HEK293 (cell line): ENCODE measurements at regions not wholly inside any gene's neighbourhood (a gene's known extent, or its start where the extent isn't known, plus 50 kb on each side); places are given as distances from the start of the nearest gene placed in this dataset.
A peak's percentile ranks its signal among the peaks of the same experiment; 100 is the strongest.

Experiments
- CTCF ChIA-PET: fragments of 350-600 bp; formaldehyde crosslinking; extraction: SDS; loops from one replicate; lab custom pipeline; 2021; ENCODE audit warnings: antibody characterized with exemption; lab: Yijun Ruan, JAX
- POLR2A ChIA-PET: fragments of 300-600 bp; formaldehyde crosslinking; extraction: SDS; loops from one replicate; lab custom pipeline; 2020; ENCODE audit warnings: antibody characterized with exemption, inconsistent platforms; lab: Yijun Ruan, JAX
- H3K27ac ChIP-seq: fragments of 200-500 bp; sonication (Bioruptor generic); 2 replicates; pipeline ENCODE4 v1.5.1; 2014; ENCODE audit warnings: low read depth, low read length, control low read depth, inconsistent platforms; ENCODE audit errors: extremely low read depth
- H3K36me3 ChIP-seq, 2 experiments: fragments of 200-500 bp in 1 of 2; sonication (Bioruptor generic) in 1 of 2; 1 replicate in 1 of 2; 2 replicates in 1 of 2; pipeline ENCODE4 v1.5.1; 2014 to 2017; ENCODE audit warnings: inconsistent platforms in 2 of 2, low read length in 2 of 2; ENCODE audit not compliant: control insufficient read depth in 2 of 2, insufficient read depth in 1 of 2
- H3K4me1 ChIP-seq: fragments of 200-500 bp; sonication (Bioruptor generic); 2 replicates; pipeline ENCODE4 v1.5.1; 2014; ENCODE audit warnings: mild to moderate bottlenecking, low read length, inconsistent platforms; ENCODE audit not compliant: control insufficient read depth, insufficient read depth
- H3K4me3 ChIP-seq: 2 replicates; pipeline ENCODE4 v1.5.1; 2011; ENCODE audit warnings: low read depth, mild to moderate bottlenecking, control low read depth, low read length, moderate library complexity
- H3K9me3 ChIP-seq: fragments of 200-500 bp; sonication (Bioruptor generic); 2 replicates; pipeline ENCODE4 v1.5.1; 2014; ENCODE audit warnings: low read depth, low read length, inconsistent platforms; ENCODE audit not compliant: control insufficient read depth, insufficient read depth
- HOXC10 ChIP-seq: sonication (generic); formaldehyde crosslinking; IDR thresholded peaks from 2 replicates; pipeline ENCODE4 v1.8.1; 2023; ENCODE audit warnings: mild to moderate bottlenecking, missing genetic modification reagents
- ZFP3 ChIP-seq: fragments of 450-650 bp; formaldehyde crosslinking; IDR thresholded peaks from 2 replicates; pipeline ENCODE4 v1.5.1; 2016; ENCODE audit warnings: low read depth, missing biosample characterization, missing genetic modification characterization
- ZNF10 ChIP-seq: fragments of 450-650 bp; formaldehyde crosslinking; IDR thresholded peaks from 2 replicates; pipeline ENCODE4 v1.5.1; 2017; ENCODE audit warnings: missing biosample characterization, missing genetic modification characterization
- ZNF341 ChIP-seq: fragments of 450-650 bp; formaldehyde crosslinking; IDR thresholded peaks from 2 replicates; pipeline ENCODE4; 2016; ENCODE audit warnings: low read depth, missing biosample characterization, missing genetic modification characterization
- ZNF423 ChIP-seq: fragments of 450-650 bp; formaldehyde crosslinking; IDR thresholded peaks from 2 replicates; pipeline ENCODE4 v1.5.1; 2016; ENCODE audit warnings: missing biosample characterization, missing genetic modification characterization
- ZNF473 ChIP-seq: fragments of 450-650 bp; formaldehyde crosslinking; IDR thresholded peaks from 2 replicates; pipeline ENCODE4 v1.5.1; 2017; ENCODE audit warnings: missing biosample characterization, missing genetic modification characterization
- ZNF544 ChIP-seq: fragments of 450-650 bp; formaldehyde crosslinking; IDR thresholded peaks from 2 replicates; pipeline ENCODE4 v1.5.0; 2017; ENCODE audit warnings: missing biosample characterization, missing genetic modification characterization
- TF ChIP-seq, protein P1 (sequence below): fragments of 450-650 bp; formaldehyde crosslinking; IDR thresholded peaks from 2 replicates; pipeline ENCODE4 v1.5.1; 2016; ENCODE audit warnings: missing biosample characterization, missing genetic modification characterization, low read depth
- TF ChIP-seq, protein P2 (sequence below): fragments of 450-650 bp; formaldehyde crosslinking; conservative IDR thresholded peaks from 2 replicates; pipeline ENCODE4 v1.5.1; 2016; ENCODE audit warnings: low read depth, missing biosample characterization, missing genetic modification characterization
- TF ChIP-seq, protein P3 (sequence below): fragments of 450-650 bp; formaldehyde crosslinking; IDR thresholded peaks from 2 replicates; pipeline ENCODE4 v1.5.1; 2017; ENCODE audit warnings: missing biosample characterization, missing genetic modification characterization
- TF ChIP-seq, protein P4 (sequence below): fragments of 450-650 bp; formaldehyde crosslinking; IDR thresholded peaks from 2 replicates; pipeline ENCODE4 v1.5.1; 2016; ENCODE audit warnings: missing biosample characterization, missing genetic modification characterization
- TF ChIP-seq, protein P5 (sequence below): fragments of 450-650 bp; formaldehyde crosslinking; IDR thresholded peaks from 2 replicates; pipeline ENCODE4 v1.5.1; 2016; ENCODE audit warnings: missing biosample characterization, missing genetic modification characterization, borderline replicate concordance
- TF ChIP-seq, protein P6 (sequence below): fragments of 450-650 bp; formaldehyde crosslinking; IDR thresholded peaks from 2 replicates; pipeline ENCODE4 v1.5.1; 2016; ENCODE audit warnings: missing biosample characterization, missing genetic modification characterization

DNA sequence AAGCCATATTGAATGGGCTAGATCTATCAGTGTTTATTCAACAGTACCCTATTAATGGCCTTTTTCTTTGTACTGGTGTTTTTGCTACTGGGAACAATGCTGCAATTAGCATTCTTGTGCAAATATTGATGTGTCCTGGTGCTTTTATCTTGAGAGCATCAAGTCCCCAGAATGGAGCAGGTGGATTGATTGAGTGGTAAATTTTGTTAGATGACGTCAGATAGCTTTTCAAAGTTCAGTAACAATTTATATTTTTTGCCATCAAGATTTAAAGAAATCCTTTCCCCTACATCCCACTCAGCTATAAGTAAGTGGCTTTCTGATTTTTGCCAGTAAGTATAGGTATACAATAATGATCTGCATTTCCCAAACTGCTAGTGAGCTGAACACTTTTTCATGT, 63.4 kb upstream of the SYPL1 start:
- CTCF ChIA-PET = interaction anchor here (0.6 to 10.4 kb wide), 12 partner anchors 10 to 561 kb away, joined by 3 to 164 read pairs (median 6); no protein-coding TSS in a partner anchor
- Histone ChIP-seq H3K4me1 (no peaks in the 10 kb centered on the region), H3K27ac (no peak overlapping the region), H3K4me3 (no peak overlapping the region), H3K9me3 (no peaks in the 10 kb centered on the region), H3K36me3 (no peaks in the 10 kb centered on the region)
- POLR2A ChIA-PET = interaction anchor here (1.6 kb wide), 1 partner anchor 287 kb away, joined by 5 read pairs; no protein-coding TSS in a partner anchor
- no peak for TF ChIP-seq ZNF423 (tag by site-specific recombination)
- TF ChIP-seq, protein P1, sequence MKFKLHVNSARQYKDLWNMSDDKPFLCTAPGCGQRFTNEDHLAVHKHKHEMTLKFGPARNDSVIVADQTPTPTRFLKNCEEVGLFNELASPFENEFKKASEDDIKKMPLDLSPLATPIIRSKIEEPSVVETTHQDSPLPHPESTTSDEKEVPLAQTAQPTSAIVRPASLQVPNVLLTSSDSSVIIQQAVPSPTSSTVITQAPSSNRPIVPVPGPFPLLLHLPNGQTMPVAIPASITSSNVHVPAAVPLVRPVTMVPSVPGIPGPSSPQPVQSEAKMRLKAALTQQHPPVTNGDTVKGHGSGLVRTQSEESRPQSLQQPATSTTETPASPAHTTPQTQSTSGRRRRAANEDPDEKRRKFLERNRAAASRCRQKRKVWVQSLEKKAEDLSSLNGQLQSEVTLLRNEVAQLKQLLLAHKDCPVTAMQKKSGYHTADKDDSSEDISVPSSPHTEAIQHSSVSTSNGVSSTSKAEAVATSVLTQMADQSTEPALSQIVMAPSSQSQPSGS = peak; percentile 15; the same call in 1 of the 2 replicates

DNA sequence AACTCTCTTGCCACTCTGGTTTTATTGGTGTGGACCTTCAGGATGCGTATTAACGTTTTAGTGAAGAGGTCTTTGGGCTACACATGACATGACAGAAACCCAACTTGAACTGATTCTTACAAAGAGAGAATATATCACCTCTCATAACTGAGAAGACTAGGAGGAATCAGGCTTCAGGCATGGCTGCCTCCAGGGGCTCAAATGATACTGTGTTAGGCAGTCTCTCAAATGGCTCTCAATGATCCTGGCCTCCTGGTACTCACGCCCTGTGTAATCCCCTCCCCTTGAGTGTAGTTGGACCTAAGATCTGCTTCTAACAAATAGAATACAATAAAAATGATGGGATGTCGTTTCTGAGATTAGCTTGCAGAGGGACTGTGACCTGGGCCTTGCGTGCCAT, 58.5 kb upstream of the SYPL1 start:
- TF ChIP-seq ZNF341 (no peak), ZNF473 (tag by site-specific recombination) (no peak), HOXC10 (CRISPR knock-in tag) (no peak)
- TF ChIP-seq, protein P2, sequence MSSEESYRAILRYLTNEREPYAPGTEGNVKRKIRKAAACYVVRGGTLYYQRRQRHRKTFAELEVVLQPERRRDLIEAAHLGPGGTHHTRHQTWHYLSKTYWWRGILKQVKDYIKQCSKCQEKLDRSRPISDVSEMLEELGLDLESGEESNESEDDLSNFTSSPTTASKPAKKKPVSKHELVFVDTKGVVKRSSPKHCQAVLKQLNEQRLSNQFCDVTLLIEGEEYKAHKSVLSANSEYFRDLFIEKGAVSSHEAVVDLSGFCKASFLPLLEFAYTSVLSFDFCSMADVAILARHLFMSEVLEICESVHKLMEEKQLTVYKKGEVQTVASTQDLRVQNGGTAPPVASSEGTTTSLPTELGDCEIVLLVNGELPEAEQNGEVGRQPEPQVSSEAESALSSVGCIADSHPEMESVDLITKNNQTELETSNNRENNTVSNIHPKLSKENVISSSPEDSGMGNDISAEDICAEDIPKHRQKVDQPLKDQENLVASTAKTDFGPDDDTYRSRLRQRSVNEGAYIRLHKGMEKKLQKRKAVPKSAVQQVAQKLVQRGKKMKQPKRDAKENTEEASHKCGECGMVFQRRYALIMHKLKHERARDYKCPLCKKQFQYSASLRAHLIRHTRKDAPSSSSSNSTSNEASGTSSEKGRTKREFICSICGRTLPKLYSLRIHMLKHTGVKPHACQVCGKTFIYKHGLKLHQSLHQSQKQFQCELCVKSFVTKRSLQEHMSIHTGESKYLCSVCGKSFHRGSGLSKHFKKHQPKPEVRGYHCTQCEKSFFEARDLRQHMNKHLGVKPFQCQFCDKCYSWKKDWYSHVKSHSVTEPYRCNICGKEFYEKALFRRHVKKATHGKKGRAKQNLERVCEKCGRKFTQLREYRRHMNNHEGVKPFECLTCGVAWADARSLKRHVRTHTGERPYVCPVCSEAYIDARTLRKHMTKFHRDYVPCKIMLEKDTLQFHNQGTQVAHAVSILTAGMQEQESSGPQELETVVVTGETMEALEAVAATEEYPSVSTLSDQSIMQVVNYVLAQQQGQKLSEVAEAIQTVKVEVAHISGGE = no peak
- TF ChIP-seq, protein P3, sequence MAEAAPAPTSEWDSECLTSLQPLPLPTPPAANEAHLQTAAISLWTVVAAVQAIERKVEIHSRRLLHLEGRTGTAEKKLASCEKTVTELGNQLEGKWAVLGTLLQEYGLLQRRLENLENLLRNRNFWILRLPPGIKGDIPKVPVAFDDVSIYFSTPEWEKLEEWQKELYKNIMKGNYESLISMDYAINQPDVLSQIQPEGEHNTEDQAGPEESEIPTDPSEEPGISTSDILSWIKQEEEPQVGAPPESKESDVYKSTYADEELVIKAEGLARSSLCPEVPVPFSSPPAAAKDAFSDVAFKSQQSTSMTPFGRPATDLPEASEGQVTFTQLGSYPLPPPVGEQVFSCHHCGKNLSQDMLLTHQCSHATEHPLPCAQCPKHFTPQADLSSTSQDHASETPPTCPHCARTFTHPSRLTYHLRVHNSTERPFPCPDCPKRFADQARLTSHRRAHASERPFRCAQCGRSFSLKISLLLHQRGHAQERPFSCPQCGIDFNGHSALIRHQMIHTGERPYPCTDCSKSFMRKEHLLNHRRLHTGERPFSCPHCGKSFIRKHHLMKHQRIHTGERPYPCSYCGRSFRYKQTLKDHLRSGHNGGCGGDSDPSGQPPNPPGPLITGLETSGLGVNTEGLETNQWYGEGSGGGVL (tag by site-specific recombination) = no peak
- Histone ChIP-seq H3K4me3 (no peak overlapping the region), H3K4me1 (no peaks in the 10 kb centered on the region), H3K27ac (no peak overlapping the region), H3K36me3 (no peaks in the 10 kb centered on the region), H3K9me3 (no peaks in the 10 kb centered on the region)
- ChIA-PET POLR2A (no interaction called here), CTCF (interaction anchor here (0.6 to 10.4 kb wide), 9 partner anchors 9 to 448 kb away, joined by 3 to 164 read pairs (median 3); no protein-coding TSS in a partner anchor)

DNA sequence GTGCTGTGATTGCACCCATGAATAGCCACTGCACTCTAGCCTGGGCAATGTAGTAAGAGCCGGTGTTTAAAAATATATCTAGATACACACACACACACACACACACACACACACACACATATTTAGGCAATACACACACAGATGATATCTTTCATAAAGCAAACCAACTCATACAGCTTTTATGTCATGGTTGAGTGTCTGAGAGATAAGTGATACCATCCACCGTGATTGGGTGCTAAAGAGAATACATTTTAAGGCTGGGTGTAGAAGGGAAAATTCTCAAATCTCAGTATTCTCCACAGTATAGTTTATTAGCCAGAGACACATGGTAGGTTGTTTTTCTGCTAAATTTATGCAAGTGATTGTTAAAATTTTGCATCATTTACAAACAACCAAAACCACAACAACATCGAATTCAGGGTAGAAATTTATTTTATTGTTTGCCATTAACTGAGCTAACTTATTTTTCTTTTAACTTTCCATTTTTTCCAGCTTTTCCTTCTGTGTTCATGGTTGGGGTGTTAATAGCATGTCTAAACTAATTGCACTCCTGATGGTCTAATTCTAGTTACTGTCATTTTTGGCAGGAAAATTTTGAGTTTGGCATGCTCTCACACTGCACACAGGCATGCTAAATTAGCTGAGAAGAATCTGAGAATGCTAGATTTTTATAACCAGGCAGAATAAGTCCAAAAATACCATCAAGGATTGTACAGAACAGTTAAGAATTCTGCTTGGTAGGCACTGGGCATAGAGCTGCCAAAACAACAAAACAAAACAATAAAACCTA, 57.9 kb upstream of the SYPL1 start:
- Histone ChIP-seq H3K9me3 (no peaks in the 10 kb centered on the region), H3K4me1 (no peaks in the 10 kb centered on the region), H3K27ac (no peak overlapping the region), H3K36me3 (no peaks in the 10 kb centered on the region), H3K4me3 (no peak overlapping the region)
- CTCF ChIA-PET = interaction anchor here (0.6 to 1.9 kb wide), 10 partner anchors 8 to 447 kb away, joined by 3 to 9 read pairs (median 3); no protein-coding TSS in a partner anchor
- POLR2A ChIA-PET = no interaction called here
- TF ChIP-seq, protein P4, sequence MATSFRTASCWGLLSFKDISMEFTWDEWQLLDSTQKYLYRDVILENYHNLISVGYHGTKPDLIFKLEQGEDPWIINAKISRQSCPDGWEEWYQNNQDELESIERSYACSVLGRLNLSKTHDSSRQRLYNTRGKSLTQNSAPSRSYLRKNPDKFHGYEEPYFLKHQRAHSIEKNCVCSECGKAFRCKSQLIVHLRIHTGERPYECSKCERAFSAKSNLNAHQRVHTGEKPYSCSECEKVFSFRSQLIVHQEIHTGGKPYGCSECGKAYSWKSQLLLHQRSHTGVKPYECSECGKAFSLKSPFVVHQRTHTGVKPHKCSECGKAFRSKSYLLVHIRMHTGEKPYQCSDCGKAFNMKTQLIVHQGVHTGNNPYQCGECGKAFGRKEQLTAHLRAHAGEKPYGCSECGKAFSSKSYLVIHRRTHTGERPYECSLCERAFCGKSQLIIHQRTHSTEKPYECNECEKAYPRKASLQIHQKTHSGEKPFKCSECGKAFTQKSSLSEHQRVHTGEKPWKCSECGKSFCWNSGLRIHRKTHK (tag by site-specific recombination) = no peak
- TF ChIP-seq ZNF544 (no peak), ZFP3 (no peak), ZNF10 (tag by site-specific recombination) (no peak)
- TF ChIP-seq, protein P5, sequence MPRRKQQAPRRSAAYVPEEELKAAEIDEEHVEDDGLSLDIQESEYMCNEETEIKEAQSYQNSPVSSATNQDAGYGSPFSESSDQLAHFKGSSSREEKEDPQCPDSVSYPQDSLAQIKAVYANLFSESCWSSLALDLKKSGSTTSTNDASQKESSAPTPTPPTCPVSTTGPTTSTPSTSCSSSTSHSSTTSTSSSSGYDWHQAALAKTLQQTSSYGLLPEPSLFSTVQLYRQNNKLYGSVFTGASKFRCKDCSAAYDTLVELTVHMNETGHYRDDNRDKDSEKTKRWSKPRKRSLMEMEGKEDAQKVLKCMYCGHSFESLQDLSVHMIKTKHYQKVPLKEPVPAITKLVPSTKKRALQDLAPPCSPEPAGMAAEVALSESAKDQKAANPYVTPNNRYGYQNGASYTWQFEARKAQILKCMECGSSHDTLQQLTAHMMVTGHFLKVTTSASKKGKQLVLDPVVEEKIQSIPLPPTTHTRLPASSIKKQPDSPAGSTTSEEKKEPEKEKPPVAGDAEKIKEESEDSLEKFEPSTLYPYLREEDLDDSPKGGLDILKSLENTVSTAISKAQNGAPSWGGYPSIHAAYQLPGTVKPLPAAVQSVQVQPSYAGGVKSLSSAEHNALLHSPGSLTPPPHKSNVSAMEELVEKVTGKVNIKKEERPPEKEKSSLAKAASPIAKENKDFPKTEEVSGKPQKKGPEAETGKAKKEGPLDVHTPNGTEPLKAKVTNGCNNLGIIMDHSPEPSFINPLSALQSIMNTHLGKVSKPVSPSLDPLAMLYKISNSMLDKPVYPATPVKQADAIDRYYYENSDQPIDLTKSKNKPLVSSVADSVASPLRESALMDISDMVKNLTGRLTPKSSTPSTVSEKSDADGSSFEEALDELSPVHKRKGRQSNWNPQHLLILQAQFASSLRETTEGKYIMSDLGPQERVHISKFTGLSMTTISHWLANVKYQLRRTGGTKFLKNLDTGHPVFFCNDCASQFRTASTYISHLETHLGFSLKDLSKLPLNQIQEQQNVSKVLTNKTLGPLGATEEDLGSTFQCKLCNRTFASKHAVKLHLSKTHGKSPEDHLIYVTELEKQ (tag by site-specific recombination) = no peak
- TF ChIP-seq, protein P6, sequence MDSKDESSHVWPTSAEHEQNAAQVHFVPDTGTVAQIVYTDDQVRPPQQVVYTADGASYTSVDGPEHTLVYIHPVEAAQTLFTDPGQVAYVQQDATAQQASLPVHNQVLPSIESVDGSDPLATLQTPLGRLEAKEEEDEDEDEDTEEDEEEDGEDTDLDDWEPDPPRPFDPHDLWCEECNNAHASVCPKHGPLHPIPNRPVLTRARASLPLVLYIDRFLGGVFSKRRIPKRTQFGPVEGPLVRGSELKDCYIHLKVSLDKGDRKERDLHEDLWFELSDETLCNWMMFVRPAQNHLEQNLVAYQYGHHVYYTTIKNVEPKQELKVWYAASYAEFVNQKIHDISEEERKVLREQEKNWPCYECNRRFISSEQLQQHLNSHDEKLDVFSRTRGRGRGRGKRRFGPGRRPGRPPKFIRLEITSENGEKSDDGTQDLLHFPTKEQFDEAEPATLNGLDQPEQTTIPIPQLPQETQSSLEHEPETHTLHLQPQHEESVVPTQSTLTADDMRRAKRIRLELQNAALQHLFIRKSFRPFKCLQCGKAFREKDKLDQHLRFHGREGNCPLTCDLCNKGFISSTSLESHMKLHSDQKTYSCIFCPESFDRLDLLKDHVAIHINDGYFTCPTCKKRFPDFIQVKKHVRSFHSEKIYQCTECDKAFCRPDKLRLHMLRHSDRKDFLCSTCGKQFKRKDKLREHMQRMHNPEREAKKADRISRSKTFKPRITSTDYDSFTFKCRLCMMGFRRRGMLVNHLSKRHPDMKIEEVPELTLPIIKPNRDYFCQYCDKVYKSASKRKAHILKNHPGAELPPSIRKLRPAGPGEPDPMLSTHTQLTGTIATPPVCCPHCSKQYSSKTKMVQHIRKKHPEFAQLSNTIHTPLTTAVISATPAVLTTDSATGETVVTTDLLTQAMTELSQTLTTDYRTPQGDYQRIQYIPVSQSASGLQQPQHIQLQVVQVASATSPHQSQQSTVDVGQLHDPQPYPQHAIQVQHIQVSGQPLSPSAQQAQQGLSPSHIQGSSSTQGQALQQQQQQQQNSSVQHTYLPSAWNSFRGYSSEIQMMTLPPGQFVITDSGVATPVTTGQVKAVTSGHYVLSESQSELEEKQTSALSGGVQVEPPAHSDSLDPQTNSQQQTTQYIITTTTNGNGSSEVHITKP (tag by site-specific recombination) = no peak
